ENCODE measurements at regions not wholly inside any gene's neighbourhood (a gene's known extent, or its start where the extent isn't known, plus 50 kb on each side); places are given as distances from the start of the nearest gene placed in this dataset.
"Not testable (repeated sequence)": the region's sequence is repeated elsewhere in the genome, so short reads cannot be mapped to it uniquely, and the experiment has no call there.

- TF ChIP-seq CTCF (IDR thresholded peaks at IDR 0.05; ENCODE audit: control insufficient read depth, insufficient read depth, low read depth, low read length, missing control alignments) = no peak
- no peak for DNase-seq (ENCODE audit: low read depth)
- H3K4me3 ChIP-seq (ENCODE audit: control insufficient read depth, low read depth, low read length) = no peak overlapping the region
Observed at GRCh38 chr9:40927851-40928802, 200.4 kb downstream of the FOXD4L6 start.

GRCh38 chr9:40927260-40927631 lies 201.2 kb downstream of the FOXD4L6 start:
- no peak for TF ChIP-seq CTCF (IDR thresholded peaks at IDR 0.05; ENCODE audit: control insufficient read depth, insufficient read depth, low read depth, low read length, missing control alignments)
- no peak for DNase-seq (ENCODE audit: low read depth)
- H3K4me3 ChIP-seq (ENCODE audit: control insufficient read depth, low read depth, low read length) = no peak overlapping the region

GRCh38 chr9:40926404-40927259 lies 201.8 kb downstream of the FOXD4L6 start:
- TF ChIP-seq CTCF (IDR thresholded peaks at IDR 0.05; ENCODE audit: control insufficient read depth, insufficient read depth, low read depth, low read length, missing control alignments) = no peak
- H3K4me3 ChIP-seq (ENCODE audit: control insufficient read depth, low read depth, low read length) = no peak overlapping the region
- no peak for DNase-seq (ENCODE audit: low read depth)

- no peak for TF ChIP-seq CTCF (IDR thresholded peaks at IDR 0.05; ENCODE audit: control insufficient read depth, insufficient read depth, low read depth, low read length, missing control alignments)
- H3K4me3 ChIP-seq (ENCODE audit: control insufficient read depth, low read depth, low read length) = no peak overlapping the region
- DNase-seq (ENCODE audit: low read depth) = no peak
Observed at GRCh38 chr9:40925149-40925548, 203.3 kb downstream of the FOXD4L6 start.

- not testable (repeated sequence) for DNase-seq (ENCODE audit: low read depth); H3K4me3 ChIP-seq (ENCODE audit: control insufficient read depth, low read depth, low read length)
Observed at GRCh38 chr9:40916399-40916783, 212.1 kb downstream of the FOXD4L6 start.

GRCh38 chr9:40915660-40916398 lies 212.7 kb downstream of the FOXD4L6 start:
- not testable (repeated sequence) for DNase-seq (ENCODE audit: low read depth); H3K4me3 ChIP-seq (ENCODE audit: control insufficient read depth, low read depth, low read length)

GRCh38 chr9:40914772-40915659 lies 213.5 kb downstream of the FOXD4L6 start:
- H3K4me3 ChIP-seq (ENCODE audit: control insufficient read depth, low read depth, low read length) = no peak overlapping the region
- DNase-seq (ENCODE audit: low read depth) = no peak
- TF ChIP-seq CTCF (IDR thresholded peaks at IDR 0.05; ENCODE audit: control insufficient read depth, insufficient read depth, low read depth, low read length, missing control alignments) = no peak

All from AG09309 (cell line).